GM18858 (cell line): ENCODE measurements at regions not wholly inside any gene's neighbourhood (a gene's known extent, or its start where the extent isn't known, plus 50 kb on each side); places are given as distances from the start of the nearest gene placed in this dataset.

Experiments
- ATAC-seq: cut with Tn5 transposase; IDR thresholded peaks from one replicate; pipeline ENCODE4 v1.9.1; 2021; ENCODE audit not compliant: unreplicated experiment

DNA sequence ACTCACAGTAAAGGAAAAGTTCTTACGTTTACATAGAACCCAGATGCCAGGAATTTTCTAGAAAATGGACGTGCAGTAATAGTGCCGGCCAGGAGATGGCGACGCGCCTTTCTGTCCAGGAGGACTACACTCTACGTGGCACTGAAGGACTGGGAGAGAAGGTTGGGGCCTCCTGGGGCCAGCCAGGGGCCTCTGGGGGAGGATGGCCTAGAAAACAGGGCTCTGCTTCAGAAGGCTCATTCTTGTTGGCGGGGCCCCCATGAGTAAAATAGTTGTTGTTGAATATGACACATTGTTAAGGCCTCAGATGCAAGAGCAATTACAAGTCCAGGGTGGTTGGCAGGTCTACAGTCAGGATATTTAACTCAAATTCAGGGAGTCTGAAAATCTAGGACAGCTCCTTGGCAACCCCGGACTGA is 120.1 kb upstream of the MAX start:
- ATAC-seq, result no peak

DNA sequence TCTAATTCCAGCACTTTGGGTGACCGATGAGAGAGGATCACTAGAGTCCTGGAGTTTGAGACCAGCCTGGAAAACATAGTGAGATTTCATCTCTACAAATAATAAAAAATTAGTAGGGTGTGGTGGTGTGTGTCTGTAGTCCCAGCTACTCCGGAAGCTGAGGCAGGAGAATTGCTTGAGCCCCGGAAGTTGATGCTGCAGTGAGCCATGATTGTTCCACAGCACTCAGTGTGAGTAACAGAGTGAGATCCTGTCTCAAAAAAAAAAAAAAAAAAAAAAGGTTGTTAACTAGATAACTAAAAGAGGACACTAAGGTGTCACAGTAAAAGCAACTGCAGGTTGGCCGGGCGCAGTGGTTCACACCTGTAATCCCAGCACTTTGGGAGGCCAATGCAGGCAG is 121.3 kb upstream of the MAX start:
- no peak for ATAC-seq

DNA sequence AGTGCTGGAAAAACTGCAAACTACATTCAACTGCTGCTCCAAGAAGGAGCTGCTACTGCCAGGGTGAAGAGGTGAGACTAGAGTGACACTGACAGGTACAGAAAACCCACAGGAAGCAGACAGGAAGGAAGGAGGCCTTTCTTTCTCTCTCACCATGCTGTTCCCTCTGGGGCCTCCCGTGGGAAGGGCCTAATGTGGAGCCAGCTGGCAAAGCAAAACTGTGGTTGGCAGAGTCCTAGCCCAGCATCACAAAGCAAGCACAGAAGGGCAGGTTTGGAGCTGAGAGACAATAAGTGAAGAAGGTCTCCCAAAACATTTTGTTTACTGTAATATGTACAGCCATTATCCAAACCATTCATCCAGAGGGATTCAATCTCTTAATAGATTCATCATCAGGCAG is 122.5 kb upstream of the MAX start:
- ATAC-seq, result no peak

DNA sequence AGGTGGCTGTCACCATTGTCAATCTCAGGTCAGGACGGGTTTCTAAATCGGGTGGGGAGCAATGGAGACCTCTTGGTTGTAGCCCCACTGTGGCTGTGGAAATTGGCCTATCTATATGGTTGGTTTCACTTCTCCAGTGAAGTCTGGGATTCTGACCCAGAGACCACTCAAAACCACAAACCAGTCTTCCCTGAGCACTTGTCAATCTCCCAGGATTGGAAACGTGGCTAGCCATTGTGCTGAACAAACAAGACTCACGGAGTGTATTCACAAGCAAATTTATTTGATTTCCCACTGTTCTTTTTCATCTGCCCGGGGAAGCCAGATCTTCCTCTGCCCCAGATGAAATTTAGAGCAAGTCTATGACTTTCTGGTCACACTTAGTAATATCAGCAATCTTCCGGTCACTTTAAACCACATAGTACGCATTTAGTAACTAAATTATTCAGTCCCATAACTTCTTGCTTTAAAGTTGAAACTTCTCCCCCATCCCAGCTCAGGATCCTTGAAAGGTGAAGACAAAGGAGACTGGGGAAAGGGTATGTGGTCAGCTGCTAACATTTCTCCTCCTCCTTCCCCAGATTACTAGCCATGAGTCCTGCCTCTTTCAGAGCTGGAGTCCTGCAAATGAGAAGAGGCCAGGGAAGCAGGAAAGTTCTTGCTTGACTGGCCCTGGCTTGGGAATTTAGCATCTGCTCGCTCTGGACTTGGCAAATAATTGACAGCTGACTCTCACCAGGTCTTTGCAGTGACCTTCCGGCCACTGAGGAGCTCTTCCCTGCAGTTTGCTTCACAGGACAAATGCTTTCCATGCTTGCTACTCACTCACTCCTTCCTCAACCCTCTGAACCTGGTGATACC is 123.2 kb upstream of the MAX start:
- no peak for ATAC-seq

DNA sequence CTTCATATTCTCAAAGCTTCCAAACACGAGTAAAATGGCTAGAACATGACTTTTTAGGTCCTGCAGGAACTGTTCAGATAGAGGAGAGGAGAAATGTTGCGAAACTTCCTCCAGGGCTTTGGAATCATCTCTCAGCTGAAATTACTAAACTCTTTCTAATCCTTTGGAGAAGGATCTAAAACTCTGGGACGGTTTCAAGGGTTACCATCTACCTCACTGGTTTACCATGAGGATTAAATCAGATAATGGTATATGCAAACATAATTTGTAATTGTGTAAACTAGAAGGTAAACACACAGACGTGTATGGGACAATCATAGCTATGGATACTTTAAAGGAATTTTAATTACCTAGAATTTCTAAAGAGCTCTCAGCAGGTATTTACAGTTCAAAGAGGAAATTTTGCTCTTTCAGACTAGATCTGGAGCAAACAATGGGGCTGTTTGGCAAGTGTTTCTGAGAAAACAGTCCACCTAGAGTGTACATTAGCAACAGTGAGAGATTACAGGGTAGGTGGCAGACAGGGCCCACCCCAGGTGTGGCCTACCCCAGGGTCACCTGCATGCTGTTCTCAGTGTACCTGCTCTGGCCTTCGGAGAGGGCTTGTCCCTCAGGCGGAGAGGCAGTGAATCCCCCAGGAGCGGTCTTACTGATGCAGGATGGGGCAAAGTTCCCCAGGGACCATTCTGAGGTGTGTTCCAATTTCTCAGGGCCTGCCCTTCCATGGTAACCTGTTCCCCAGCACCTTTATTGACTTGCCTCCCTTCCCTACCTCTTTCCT is 124.7 kb upstream of the MAX start:
- ATAC-seq, result no peak

DNA sequence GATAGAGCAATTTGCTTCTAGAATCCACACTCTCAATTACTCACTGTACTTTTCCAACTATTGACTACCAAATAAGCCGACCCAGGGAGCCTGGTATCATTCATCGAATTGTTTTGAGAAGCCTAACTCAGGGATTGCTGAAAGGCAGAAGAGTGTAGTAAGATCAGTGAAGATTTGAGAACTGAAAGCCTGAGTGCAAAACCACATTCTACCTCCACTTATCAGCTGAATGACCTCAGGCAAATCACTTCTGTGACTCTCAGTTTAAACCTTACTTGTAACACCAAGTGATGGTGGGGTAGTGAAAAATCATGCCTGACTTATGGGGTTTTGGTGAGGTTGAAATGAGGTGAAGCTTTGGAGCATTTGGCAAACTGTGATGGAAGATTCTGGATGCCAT is 126.1 kb upstream of the MAX start:
- ATAC-seq, result peak; percentile 93

DNA sequence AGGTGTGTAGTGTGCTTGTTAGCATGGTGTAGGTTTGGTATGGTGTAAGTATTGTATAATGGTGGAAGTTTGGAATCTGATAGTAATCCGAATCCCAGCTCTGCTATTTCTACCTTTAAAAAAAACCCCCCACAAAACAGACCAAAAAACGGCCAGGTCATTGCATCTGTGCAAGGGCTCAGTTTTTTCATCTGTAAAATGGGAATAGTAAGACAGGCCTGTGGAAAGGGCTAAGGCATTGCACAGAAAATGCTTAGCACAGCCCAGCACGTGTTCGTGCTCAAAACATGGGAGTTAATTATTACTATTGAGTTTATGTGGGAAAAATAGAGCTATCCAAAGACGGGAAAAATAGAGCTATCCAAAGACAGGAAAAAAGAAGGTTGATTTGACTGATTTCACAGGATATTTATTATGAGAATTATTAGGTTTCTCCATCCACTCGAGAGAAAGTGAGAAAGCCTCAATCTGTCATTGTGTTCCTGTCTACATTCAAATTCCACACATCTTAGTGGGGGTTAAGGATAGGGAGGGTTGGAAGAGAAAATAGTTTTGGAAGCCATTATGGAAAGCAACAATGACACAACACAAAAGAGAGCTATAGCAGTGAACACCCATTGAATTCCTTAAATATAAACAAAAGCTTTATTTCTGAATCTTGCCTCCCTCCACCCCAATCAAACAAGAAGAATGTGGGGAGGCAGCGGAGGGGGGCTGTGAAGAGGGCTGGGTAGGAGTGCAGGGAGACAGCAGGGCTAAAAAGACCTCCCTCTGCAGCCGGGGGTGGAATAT is 126.8 kb upstream of the MAX start:
- ATAC-seq, result no peak

DNA sequence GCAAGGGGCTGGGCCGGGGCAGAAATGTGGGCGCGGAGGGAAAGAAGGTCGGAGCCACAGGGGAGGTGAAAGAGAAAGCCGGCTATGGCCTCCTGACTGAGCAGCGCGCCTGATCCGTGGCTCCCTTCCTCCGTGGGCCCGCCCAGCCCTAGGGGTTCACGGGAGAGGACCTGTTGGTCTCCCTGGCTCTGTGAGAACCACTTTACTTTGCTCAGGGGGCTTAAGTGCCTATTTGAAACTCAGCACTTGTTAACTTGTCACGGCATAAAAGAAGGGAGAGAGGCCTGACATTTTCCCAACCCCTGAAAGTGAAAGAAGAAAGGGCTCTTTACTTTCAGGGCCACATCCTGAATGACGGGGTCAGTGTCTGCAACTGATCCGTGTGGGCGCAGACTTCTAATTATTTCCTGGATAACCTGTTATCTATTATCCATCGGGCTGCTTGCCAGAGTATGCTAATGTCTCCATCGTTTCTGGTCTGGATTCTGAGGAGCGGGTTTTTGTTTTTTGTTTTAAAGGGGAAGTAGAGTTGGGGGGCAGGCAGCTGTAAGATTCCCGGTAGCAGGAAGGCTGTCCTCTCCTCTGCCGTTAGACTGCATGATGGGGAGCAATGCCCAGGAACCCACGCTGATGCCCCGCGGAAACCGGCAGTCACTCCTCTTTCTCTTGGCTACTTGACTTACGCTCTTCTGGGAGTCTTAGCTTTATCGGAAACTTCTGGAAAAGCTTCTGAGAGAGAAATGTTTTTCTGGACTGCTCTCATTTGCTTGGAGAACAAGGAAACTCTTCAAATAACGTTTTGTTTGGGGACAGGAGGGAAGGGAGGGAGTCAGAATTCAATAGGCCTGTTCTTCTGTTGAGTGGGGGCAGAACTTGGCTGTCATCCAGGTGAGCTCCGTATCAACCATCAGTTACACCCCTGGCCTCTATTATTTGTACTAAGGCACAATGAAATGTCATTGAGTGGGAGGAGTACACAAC is 127.7 kb upstream of the MAX start:
- no peak for ATAC-seq

DNA sequence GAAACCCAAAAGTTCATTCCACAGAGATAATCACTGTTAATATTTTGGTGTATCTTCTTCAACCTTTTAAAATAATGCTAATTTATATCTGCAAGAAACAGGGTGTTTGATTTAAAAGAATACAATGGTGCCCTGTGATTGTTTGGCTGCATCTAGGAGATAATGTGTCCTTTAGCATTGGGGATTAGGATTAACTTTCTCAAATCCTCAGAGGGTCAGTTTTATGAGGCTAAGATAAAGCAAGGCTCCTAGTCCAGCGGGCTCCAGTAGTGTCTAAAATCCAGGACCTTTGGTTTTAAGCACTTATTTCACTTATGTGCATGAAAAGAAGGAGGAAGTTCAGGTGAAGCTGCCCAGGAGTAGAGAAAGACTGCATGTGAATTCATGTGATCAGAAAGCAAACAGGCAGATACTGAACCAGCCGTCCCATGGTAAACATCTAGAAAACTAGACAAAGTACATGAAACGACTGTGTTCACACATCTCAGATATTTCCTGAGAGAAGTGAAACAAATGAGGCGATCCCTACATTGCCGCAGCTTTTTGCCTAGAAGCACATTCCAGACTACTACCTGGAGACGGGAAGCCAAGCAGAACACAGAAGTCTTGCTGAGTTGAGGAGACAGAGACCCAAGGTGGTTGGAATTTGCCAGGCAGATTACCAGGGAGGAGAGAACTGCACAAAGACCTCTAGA is 129.1 kb upstream of the MAX start:
- no peak for ATAC-seq

DNA sequence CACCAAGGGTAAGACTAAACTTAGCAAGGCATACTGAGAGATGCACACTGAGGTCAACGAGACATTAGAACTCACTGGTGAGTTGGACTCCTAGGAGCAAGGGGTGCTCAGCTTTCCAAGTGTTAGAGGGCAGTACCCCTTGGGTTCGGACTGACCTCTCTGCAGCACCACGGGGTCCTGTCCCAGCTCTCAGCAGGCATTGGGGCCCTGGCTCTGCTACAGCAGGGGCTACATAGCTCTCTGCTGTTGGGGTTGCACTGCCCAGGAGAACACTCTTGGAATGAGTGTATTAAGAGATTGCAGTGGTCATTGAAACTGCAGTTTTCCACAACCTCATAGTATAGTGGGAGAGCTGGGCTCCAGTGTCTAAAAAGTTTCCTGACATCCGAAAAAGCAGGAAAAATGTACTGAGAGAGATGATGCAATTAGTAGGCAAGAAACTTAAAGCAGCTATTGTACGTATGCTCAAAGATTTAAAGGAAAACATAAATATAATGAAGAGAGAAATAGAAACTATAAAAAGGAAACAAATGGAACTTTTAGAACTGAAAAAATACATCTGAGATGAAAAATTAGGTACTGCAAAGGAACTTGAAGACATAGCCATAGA is 132.5 kb upstream of the MAX start:
- no peak for ATAC-seq

DNA sequence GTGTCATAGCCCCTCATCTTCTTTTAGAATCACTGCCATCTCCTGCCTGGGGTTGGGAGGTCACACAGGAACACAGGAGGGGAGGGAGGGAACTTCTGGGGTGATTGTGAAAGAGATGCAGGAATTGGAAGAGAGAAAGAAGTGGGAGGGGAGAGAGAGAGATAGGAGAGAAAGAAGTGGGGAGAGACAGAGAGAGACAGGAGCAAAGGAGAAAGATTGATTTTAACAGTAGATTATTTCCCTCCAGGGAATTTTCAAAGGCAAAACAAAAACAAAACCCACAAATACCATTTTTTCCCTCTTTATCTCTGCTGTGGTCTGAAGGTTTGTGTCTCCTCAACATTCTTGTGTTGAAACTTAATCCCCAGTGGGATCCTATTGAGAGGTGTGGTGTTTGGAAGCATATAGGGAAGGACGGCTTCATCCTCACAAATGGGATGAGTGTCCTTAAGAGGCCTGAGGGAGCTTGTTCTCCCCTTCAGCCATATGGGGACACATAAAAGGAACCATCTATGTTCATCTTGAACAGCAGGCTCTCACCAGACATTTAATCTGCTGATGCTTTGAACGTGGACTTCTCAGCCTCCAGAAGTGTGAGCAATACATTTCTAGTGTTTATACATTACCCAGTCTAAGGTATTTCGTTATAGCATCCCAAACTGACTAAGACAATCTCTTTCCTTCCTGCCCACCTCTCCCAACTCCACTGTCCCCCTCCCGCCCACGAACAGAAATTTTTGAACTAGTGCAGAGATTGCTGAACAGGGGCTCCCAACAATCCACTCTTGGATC is 134.9 kb upstream of the MAX start:
- ATAC-seq, result no peak

DNA sequence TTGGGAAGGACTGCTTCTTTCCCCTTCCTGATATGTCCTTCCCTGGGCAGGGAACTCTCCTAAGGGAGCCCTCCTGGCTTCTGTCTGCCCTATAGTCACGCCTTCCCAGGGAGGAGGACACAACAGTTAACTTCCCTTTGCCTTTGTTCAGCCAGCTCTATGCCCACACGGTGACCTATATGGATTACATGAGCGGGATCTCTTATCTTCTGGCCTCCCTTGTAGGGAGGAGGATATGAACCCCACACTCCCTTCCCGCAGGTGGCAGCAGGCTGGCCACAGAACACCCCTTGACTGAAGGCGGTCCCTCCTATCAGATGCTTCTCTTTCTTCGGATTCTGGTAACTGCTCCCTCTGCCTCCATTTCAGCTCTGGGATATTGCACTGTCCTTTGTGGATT is 135.6 kb upstream of the MAX start:
- no peak for ATAC-seq

DNA sequence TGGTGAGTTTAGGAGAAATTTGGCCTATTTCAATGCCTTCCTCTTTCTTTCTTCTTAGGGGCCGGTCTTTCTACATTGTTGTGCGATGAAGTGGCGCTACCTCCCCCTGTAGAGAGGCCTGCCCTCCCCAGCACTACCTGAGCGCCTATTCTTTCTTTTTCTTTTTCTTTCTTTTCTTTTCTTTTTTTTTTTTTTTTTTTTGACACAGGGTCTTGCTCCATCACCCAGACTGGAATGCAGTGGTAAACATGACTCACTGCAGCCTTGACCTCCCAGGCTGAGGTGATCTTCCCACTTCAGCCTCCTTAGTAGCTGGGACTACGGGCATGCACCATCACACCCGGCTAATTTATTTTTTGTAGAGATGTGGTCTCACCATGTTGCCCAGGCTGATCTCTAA is 136.1 kb upstream of the MAX start:
- ATAC-seq, result no peak

DNA sequence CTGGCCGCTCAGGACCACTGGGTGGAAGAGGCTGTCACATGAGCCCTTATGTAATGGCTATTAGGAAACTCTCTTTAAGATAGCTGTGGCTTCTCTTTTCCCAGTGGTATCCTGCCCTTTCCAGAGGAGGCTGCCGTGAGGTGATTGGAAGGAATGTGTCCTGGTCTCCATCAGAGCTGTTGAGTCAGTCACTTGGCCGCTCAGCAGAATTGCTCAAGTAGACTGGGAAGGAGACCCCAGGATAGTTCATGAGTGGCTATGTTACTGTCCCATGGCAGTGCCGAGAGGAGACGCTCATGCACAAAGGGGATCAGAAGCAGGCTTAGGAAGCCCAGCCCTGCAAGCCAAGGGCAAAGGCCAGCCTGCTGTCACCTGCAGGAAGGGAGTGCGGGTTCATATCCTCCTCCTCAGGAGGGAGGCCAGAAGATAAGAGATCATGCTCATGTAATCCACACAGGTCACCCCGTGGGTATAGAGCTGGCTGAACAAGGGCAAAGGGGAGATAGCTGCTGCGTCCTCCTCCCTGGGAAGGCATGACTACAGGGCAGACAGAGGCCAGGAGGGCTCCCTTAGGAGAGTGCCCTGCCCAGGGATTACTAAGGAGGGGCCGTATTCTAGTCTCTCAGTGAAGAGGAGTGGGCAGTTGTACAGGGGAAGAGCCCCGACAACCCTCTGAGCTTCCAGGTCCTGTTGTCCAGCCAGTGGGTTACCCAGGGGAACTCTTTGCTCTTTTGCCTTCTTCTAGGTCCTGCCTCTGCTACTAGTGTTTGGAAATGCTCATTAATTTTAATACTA is 137.0 kb upstream of the MAX start:
- no peak for ATAC-seq

DNA sequence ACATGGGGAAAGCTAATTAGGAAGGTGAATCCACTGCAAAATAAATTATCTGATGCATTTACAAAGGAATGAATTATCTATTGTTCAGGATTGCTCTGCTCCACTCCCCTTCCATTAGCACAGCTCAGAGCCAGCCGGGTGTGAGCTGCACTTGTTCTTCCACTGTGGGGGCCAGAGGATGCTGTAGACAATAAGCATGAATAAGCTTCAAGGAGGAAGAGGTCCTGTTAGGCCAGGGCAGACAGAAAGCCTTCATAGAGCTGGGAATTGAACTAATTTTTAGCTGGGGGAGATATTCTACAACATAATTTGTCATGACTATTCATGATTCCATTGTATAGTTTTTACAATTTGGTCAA is 137.6 kb upstream of the MAX start:
- no peak for ATAC-seq

DNA sequence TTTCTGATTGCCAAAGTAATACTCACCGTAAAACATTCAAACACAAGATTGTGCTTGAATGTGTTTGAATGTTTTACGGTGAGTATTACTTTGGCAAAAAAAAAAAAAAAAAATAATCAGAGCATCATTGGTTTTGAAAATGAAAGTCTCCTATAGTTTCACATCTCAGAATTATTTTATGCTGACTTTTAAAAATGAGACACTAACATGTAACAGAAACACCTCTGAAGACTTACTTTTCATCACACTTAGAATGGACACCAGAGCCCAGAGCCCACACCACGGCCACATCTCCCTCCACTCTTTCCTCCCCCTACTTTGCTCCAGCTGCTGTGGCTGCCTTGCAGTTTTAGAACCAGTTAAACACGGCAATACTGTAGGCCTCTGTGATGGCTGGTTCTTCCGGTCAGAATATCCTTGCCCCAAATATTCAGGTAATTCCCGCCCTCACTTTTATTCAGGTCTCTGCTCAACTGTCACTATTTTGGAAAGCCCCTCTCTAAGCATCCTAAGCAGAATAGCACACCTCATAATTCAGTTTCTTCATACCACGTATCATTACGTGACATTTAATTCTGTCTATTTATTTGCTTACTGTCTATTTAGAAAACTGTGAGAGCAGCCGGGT is 138.9 kb upstream of the MAX start:
- no peak for ATAC-seq

DNA sequence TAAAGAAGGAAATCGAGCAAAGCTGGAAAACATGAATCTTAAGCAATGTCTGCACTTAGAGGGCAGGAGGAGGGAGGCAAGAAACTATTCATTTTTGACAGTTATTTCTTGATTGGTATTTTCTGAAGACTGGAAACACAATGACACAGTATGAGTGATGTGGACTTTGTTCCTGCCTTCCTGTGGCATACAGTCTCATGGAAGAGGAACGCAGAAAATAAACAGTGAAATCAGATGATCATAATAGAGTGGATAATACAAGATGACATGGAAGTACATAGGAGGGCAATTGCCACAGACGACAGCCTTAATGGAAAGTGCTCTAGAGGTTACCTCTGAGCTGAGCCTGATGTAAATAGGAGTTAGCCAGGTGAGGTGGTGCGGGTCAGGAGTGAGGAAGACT is 140.4 kb upstream of the MAX start:
- no peak for ATAC-seq
